ENCODE measurements at regions not wholly inside any gene's neighbourhood (a gene's known extent, or its start where the extent isn't known, plus 50 kb on each side); places are given as distances from the start of the nearest gene placed in this dataset.

DNA sequence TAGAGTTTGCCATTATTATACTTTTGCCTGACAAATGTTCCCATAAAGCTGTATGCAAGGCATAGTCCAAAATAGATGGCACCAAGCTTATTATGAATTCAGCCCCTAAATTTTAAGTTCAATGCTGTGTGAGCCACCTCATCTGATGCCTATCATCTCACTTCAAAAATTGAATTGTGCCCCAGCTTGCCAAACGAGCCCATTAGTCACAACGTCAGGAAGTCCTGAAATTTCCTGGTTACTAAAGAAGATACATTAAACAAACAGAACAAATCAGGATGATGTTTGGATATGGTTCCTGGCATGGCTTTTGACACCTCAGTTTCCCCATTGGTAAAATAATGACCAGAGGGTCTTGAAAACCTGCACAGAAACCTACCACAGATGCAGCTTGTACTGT, 147.5 kb upstream of the SOX21 start:
- Histone ChIP-seq H3K9me3 (ENCODE audit: control insufficient read depth, insufficient read depth, low read length) (no peaks in the 10 kb centered on the region), H2BK120ac (ENCODE audit: low read depth, low read length) (no peak overlapping the region), H4K20me1 (ENCODE audit: insufficient read depth, low read length) (no peaks in the 10 kb centered on the region), H3K23ac (ENCODE audit: low read depth, low read length) (no peak overlapping the region), H3K27ac (ENCODE audit: insufficient read depth, low read length) (no peak overlapping the region), H3K4me3 (ENCODE audit: insufficient read depth, low read depth, low read length) (no peak overlapping the region), H3K27me3 (ENCODE audit: control insufficient read depth, insufficient read depth, low read length) (peaks cover 6% of the 10 kb centered on the region), H3K18ac (ENCODE audit: low read depth, low read length) (no peak overlapping the region), H3K14ac (replicated peaks; ENCODE audit: low read depth, low read length) (no peak overlapping the region), H3K4me1 (ENCODE audit: control insufficient read depth, insufficient read depth, low read length) (no peaks in the 10 kb centered on the region), H3K79me1 (ENCODE audit: low read depth in 1 of 2, low read length in 2 of 2) (no peaks in the 10 kb centered on the region), H4K8ac (ENCODE audit: low read depth in 2 of 2, low read length in 2 of 2) (no peak overlapping the region), H2BK5ac (ENCODE audit: low read depth, low read length, poor library complexity, severe bottlenecking) (no peak overlapping the region), H2BK15ac (ENCODE audit: low read depth, low read length) (no peak overlapping the region), H4K5ac (ENCODE audit: low read depth, low read length) (no peak overlapping the region), H4K91ac (ENCODE audit: insufficient read depth, low read depth, low read length) (no peak overlapping the region), H3K4ac (ENCODE audit: low read depth, low read length) (no peak overlapping the region), H2AFZ (replicated peaks; ENCODE audit: low read length, poor library complexity) (no peak overlapping the region), H3K4me2 (ENCODE audit: low read depth, low read length) (no peak overlapping the region), H2AK5ac (ENCODE audit: low read depth, low read length) (no peak overlapping the region), H2AK9ac (replicated peaks; ENCODE audit: low read depth, low read length, poor library complexity) (no peak overlapping the region), H3K36me3 (ENCODE audit: control insufficient read depth, insufficient read depth, low read length) (no peaks in the 10 kb centered on the region), H2BK20ac (ENCODE audit: low read depth, low read length) (no peak overlapping the region), H3K9ac (ENCODE audit: low read depth, low read length) (no peak overlapping the region), H3K56ac (ENCODE audit: extremely low read depth, insufficient read depth, low read length) (no peak overlapping the region), H3K9me1 (ENCODE audit: insufficient read depth, low read length) (no peaks in the 10 kb centered on the region)
- ChIA-PET POLR2A (ENCODE audit: unreplicated experiment) (no interaction called here), CTCF (interaction anchor here (0.5 kb wide), 1 partner anchor 15 kb away, joined by 3 read pairs; no protein-coding TSS in a partner anchor)
- intact Hi-C loops (cut with micrococcal nuclease), result no loop called here
- dilution Hi-C loops (cut with HindIII; ENCODE audit: low sequenced_read_pairs, unreplicated experiment), result no loop called here
- TF ChIP-seq NFE2L2 (IDR thresholded peaks at IDR 0.05; ENCODE audit: low read depth, low read length) (no peak), SMC3 (IDR thresholded peaks at IDR 0.05; ENCODE audit: low read depth, low read length) (no peak), USF2 (IDR thresholded peaks at IDR 0.05; ENCODE audit: low read depth, low read length) (no peak), RFX5 (IDR thresholded peaks at IDR 0.05; ENCODE audit: low read depth, low read length) (no peak), FOS (IDR thresholded peaks at IDR 0.05; ENCODE audit: low read depth, low read length) (no peak), MAFK (IDR thresholded peaks at IDR 0.05; ENCODE audit: low read depth, low read length) (no peak), CEBPB (IDR thresholded peaks at IDR 0.05; ENCODE audit: low read depth, low read length) (no peak), CHD1 (IDR thresholded peaks at IDR 0.05; ENCODE audit: low read depth, low read length) (no peak), BHLHE40 (IDR thresholded peaks at IDR 0.05; ENCODE audit: low read depth, low read length) (no peak), RAD21 (IDR thresholded peaks at IDR 0.05; ENCODE audit: low read length) (no peak), POLR2A (IDR thresholded peaks at IDR 0.05; ENCODE audit: low read depth, low read length) (no peak), RCOR1 (IDR thresholded peaks at IDR 0.05; ENCODE audit: insufficient replicate concordance, low read length) (no peak), MAZ (IDR thresholded peaks at IDR 0.05; ENCODE audit: borderline replicate concordance, low read depth, low read length) (no peak), MXI1 (IDR thresholded peaks at IDR 0.05; ENCODE audit: borderline replicate concordance, low read depth, low read length) (no peak)
- TF ChIP-seq, protein P1, sequence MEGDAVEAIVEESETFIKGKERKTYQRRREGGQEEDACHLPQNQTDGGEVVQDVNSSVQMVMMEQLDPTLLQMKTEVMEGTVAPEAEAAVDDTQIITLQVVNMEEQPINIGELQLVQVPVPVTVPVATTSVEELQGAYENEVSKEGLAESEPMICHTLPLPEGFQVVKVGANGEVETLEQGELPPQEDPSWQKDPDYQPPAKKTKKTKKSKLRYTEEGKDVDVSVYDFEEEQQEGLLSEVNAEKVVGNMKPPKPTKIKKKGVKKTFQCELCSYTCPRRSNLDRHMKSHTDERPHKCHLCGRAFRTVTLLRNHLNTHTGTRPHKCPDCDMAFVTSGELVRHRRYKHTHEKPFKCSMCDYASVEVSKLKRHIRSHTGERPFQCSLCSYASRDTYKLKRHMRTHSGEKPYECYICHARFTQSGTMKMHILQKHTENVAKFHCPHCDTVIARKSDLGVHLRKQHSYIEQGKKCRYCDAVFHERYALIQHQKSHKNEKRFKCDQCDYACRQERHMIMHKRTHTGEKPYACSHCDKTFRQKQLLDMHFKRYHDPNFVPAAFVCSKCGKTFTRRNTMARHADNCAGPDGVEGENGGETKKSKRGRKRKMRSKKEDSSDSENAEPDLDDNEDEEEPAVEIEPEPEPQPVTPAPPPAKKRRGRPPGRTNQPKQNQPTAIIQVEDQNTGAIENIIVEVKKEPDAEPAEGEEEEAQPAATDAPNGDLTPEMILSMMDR (conservative IDR thresholded peaks at IDR 0.05; ENCODE audit: low read depth, low read length), result no peak
- TF ChIP-seq, protein P2, sequence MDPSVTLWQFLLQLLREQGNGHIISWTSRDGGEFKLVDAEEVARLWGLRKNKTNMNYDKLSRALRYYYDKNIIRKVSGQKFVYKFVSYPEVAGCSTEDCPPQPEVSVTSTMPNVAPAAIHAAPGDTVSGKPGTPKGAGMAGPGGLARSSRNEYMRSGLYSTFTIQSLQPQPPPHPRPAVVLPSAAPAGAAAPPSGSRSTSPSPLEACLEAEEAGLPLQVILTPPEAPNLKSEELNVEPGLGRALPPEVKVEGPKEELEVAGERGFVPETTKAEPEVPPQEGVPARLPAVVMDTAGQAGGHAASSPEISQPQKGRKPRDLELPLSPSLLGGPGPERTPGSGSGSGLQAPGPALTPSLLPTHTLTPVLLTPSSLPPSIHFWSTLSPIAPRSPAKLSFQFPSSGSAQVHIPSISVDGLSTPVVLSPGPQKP (IDR thresholded peaks at IDR 0.05; ENCODE audit: borderline replicate concordance, low read depth, low read length), result no peak
- no TSS peak for BruUV-seq (replicated peaks)
- in situ Hi-C loops (cut with MboI; ENCODE audit: low sequenced_read_pairs), result no loop called here
- no peak for DNase-seq
- no peak for ATAC-seq (ENCODE audit: low read depth)
- WGBS, 2 experiments (ENCODE audit: extremely low coverage in 2 of 2, insufficient read length in 1 of 2), result no CpG with 5 or more reads among the region's 2 CpGs
